ENCODE measurements at regions not wholly inside any gene's neighbourhood (a gene's known extent, or its start where the extent isn't known, plus 50 kb on each side); places are given as distances from the start of the nearest gene placed in this dataset.

DNA sequence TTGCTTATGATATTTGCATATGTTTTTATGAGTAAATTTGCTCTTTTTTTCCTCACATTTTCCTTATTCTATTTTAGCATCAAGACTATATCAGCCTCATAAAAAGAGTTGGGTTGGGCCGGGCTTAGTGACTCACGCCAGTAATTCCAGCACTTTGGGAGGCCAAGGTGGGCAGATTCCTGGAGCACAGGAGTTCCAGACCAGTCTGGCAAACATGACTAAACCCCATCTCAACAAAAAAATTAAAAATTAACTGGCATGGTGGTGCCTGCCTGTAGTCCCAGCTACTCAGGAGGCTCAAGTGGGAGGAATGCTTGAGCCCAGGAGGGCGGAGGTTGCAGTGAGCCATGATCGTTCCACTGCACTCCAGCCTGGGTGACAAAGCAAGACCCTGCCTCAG lies 148.8 kb upstream of the ANO5 start:
- no peaks in the 10 kb centered on the region for H3K36me3 ChIP-seq (ENCODE audit: insufficient read depth in 1 of 2, low read depth in 1 of 2)
- no peaks in the 10 kb centered on the region for H3K4me1 ChIP-seq
- no peak overlapping the region for H3K4me3 ChIP-seq
- no peaks in the 10 kb centered on the region for H3K9me3 ChIP-seq
- no peaks in the 10 kb centered on the region for H3K27me3 ChIP-seq (ENCODE audit: insufficient read depth in 3 of 3, low read length in 2 of 3)
- intact Hi-C loops (cut with DNase I): no loop called here
- 93 to 94% (median 93%) methylated on average over 4 of the region's 4 CpGs for WGBS, 3 donors
- ATAC-seq (no peak), DNase-seq (no peak)
- no peak overlapping the region for H3K27ac ChIP-seq
- no peak for TF ChIP-seq CTCF (IDR thresholded peaks at IDR 0.05)

- no peaks in the 10 kb centered on the region for H3K36me3 ChIP-seq (ENCODE audit: insufficient read depth in 1 of 2, low read depth in 1 of 2)
- DNase-seq: no peak
- H3K9me3 ChIP-seq: peaks cover 3% of the 10 kb centered on the region
- intact Hi-C loops (cut with DNase I): no loop called here
- no peaks in the 10 kb centered on the region for H3K4me1 ChIP-seq
- no peak for ATAC-seq
- H3K4me3 ChIP-seq: no peak overlapping the region
- no peak for TF ChIP-seq CTCF (IDR thresholded peaks at IDR 0.05)
- H3K27me3 ChIP-seq (ENCODE audit: insufficient read depth in 3 of 3, low read length in 2 of 3): no peaks in the 10 kb centered on the region
- H3K27ac ChIP-seq: no peak overlapping the region
- 89 to 91% (median 89%) methylated on average over 1 of the region's 1 CpG for WGBS, 3 donors
These were observed 143.6 kb upstream of the ANO5 start for GRCh38 chr11:22049276-22049675.

DNA sequence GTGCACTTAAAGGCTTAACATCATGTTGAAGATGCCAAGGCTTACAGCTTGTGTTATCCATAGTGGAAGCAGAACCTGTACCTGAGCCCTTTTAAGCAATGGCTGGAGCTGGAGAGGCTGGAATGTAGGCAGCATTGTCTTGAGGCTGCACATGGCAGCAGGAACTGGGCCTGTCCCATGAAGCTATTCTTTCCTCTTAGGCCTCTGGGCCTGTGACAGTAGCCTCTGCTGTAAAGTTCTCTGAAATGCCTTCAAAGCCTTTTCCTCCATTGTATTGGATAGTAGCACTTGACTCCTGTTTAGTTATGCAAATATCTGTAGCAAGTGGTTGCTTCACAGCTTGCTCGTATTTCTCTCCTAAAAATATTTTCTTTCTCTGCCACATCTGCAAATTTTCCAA lies 127.4 kb upstream of the ANO5 start:
- TF ChIP-seq CTCF (IDR thresholded peaks at IDR 0.05): no peak
- no peaks in the 10 kb centered on the region for H3K4me1 ChIP-seq
- H3K36me3 ChIP-seq (ENCODE audit: insufficient read depth in 1 of 2, low read depth in 1 of 2): no peaks in the 10 kb centered on the region
- H3K4me3 ChIP-seq: no peak overlapping the region
- DNase-seq: no peak
- no peak for ATAC-seq
- H3K27ac ChIP-seq: no peak overlapping the region
- peaks cover 7% of the 10 kb centered on the region for H3K9me3 ChIP-seq
- intact Hi-C loops (cut with DNase I): no loop called here
- H3K27me3 ChIP-seq (ENCODE audit: insufficient read depth in 3 of 3, low read length in 2 of 3): no peaks in the 10 kb centered on the region
- WGBS, 3 donors: 73 to 81% (median 78%) methylated on average over 1 of the region's 1 CpG

GRCh38 chr11:22069844-22070243 lies 123.0 kb upstream of the ANO5 start:
- H3K4me3 ChIP-seq: no peak overlapping the region
- no peak for DNase-seq
- intact Hi-C loops (cut with DNase I): no loop called here
- H3K36me3 ChIP-seq (ENCODE audit: insufficient read depth in 1 of 2, low read depth in 1 of 2): no peaks in the 10 kb centered on the region
- H3K4me1 ChIP-seq: no peaks in the 10 kb centered on the region
- WGBS, 3 donors: 75 to 85% (median 78%) methylated on average over 2 of the region's 2 CpGs
- no peaks in the 10 kb centered on the region for H3K27me3 ChIP-seq (ENCODE audit: insufficient read depth in 3 of 3, low read length in 2 of 3)
- H3K9me3 ChIP-seq: peaks cover 5% of the 10 kb centered on the region
- no peak for ATAC-seq
- no peak for TF ChIP-seq CTCF (IDR thresholded peaks at IDR 0.05)
- no peak overlapping the region for H3K27ac ChIP-seq

- H3K36me3 ChIP-seq (ENCODE audit: insufficient read depth in 1 of 2, low read depth in 1 of 2): no peaks in the 10 kb centered on the region
- H3K9me3 ChIP-seq: no peaks in the 10 kb centered on the region
- no peak for TF ChIP-seq CTCF (IDR thresholded peaks at IDR 0.05)
- H3K4me3 ChIP-seq: no peak overlapping the region
- DNase-seq: no peak
- no peak overlapping the region for H3K27ac ChIP-seq
- ATAC-seq: no peak
- peaks cover 4% of the 10 kb centered on the region for H3K4me1 ChIP-seq
- no peaks in the 10 kb centered on the region for H3K27me3 ChIP-seq (ENCODE audit: insufficient read depth in 3 of 3, low read length in 2 of 3)
- 71 to 81% (median 74%) methylated on average over 5 of the region's 5 CpGs for WGBS, 3 donors
- intact Hi-C loops (cut with DNase I): loop anchor here in 1 of 2 donors (5.0 kb wide), 1 partner anchor 36 kb away; no protein-coding TSS in a partner anchor
These were observed 116.5 kb upstream of the ANO5 start for GRCh38 chr11:22076271-22076930.

All from psoas muscle (tissue), 7 donors.